ENCODE measurements at regions not wholly inside any gene's neighbourhood (a gene's known extent, or its start where the extent isn't known, plus 50 kb on each side); places are given as distances from the start of the nearest gene placed in this dataset.

GRCh38 chr9:13728131-13728530 lies 448.6 kb upstream of the MPDZ start:
- TF ChIP-seq, protein P1, sequence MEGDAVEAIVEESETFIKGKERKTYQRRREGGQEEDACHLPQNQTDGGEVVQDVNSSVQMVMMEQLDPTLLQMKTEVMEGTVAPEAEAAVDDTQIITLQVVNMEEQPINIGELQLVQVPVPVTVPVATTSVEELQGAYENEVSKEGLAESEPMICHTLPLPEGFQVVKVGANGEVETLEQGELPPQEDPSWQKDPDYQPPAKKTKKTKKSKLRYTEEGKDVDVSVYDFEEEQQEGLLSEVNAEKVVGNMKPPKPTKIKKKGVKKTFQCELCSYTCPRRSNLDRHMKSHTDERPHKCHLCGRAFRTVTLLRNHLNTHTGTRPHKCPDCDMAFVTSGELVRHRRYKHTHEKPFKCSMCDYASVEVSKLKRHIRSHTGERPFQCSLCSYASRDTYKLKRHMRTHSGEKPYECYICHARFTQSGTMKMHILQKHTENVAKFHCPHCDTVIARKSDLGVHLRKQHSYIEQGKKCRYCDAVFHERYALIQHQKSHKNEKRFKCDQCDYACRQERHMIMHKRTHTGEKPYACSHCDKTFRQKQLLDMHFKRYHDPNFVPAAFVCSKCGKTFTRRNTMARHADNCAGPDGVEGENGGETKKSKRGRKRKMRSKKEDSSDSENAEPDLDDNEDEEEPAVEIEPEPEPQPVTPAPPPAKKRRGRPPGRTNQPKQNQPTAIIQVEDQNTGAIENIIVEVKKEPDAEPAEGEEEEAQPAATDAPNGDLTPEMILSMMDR (IDR thresholded peaks at IDR 0.05; ENCODE audit: insufficient read depth, low read length, poor library complexity, severe bottlenecking): no peak
- no peaks in the 10 kb centered on the region for H3K27me3 ChIP-seq (ENCODE audit: control insufficient read depth, insufficient read depth, low read length)
- DNase-seq (ENCODE audit: low read depth): no peak

DNA sequence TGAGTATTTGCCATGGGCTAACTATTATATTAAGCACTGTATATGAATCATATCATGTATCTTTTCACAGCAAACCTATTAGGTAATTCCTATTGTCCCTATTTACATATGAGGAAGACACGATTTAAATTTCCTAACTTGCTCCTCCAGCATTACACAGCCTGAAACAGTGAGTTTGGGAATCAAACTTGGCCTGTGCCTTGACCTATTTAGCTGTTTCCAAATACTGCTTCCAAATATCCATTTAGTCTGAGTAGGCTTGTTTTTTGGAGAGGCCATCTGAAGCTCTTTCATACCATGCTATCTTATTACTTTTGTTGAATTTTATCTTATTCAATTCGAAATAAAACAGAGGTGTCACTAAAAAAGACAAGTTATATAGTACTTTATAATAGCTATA lies 447.3 kb upstream of the MPDZ start:
- TF ChIP-seq, protein P1 (IDR thresholded peaks at IDR 0.05; ENCODE audit: insufficient read depth, low read length, poor library complexity, severe bottlenecking): no peak
- Histone ChIP-seq H3K36me3 (ENCODE audit: control insufficient read depth, insufficient read depth, low read length) (no peaks in the 10 kb centered on the region), H3K4me3 (ENCODE audit: low read depth, low read length) (no peak overlapping the region), H3K27me3 (ENCODE audit: control insufficient read depth, insufficient read depth, low read length) (no peaks in the 10 kb centered on the region)
- DNase-seq (ENCODE audit: low read depth): no peak

More at GRCh38 chr9:13728131-13728530, 448.6 kb upstream of the MPDZ start:
- Histone ChIP-seq H3K4me3 (ENCODE audit: low read depth, low read length) (no peak overlapping the region), H3K36me3 (ENCODE audit: control insufficient read depth, insufficient read depth, low read length) (no peaks in the 10 kb centered on the region)

- Histone ChIP-seq H3K27me3 (ENCODE audit: control insufficient read depth, insufficient read depth, low read length) (no peaks in the 10 kb centered on the region), H3K4me3 (ENCODE audit: low read depth, low read length) (no peak overlapping the region), H3K36me3 (ENCODE audit: control insufficient read depth, insufficient read depth, low read length) (no peaks in the 10 kb centered on the region)
- TF ChIP-seq, protein P1 (IDR thresholded peaks at IDR 0.05; ENCODE audit: insufficient read depth, low read length, poor library complexity, severe bottlenecking): no peak
- DNase-seq (ENCODE audit: low read depth): no peak
Measured at GRCh38 chr9:13725516-13725915, 446.0 kb upstream of the MPDZ start.

DNA sequence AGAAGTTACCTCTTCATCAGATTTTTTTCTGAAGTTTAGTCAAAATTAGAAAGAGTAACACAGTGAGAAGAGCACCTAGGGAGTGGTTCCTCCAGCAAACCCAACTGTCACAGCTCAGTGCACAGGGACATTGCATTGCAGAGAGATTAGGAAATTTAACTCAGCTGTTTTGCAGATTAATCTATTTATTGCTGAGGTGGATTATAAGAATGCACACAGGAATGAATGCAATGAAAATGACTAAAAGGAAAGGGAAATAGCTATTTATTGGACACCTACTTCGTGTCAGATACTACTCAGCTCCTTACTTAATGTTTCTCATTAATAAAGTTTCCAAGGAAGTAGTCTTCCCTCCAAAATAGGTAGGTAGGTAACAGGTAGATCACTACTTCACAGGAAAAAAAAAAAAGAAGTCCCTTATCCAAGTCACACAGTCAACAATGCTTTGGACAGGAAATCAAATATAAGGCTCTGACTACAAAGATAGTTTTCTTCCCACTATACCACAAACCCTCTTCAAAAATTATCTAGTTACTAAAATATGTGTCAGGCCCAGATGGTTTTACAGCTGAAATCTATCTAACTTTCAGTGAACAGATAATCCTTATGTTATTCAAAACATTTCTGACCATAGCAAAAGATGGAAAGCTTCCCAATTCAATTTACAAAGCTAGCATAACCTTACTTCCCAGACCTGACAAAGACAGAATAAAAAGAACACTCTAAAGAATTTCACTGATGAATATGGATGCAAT lies 442.2 kb upstream of the MPDZ start:
- no peak overlapping the region for H3K4me3 ChIP-seq (ENCODE audit: low read depth, low read length)
- DNase-seq (ENCODE audit: low read depth): no peak
- TF ChIP-seq, protein P1 (IDR thresholded peaks at IDR 0.05; ENCODE audit: insufficient read depth, low read length, poor library complexity, severe bottlenecking): no peak

GRCh38 chr9:13719981-13720676 lies 440.6 kb upstream of the MPDZ start:
- no peaks in the 10 kb centered on the region for H3K27me3 ChIP-seq (ENCODE audit: control insufficient read depth, insufficient read depth, low read length)
- TF ChIP-seq, protein P1 (IDR thresholded peaks at IDR 0.05; ENCODE audit: insufficient read depth, low read length, poor library complexity, severe bottlenecking): no peak
- no peaks in the 10 kb centered on the region for H3K36me3 ChIP-seq (ENCODE audit: control insufficient read depth, insufficient read depth, low read length)
- no peak for DNase-seq (ENCODE audit: low read depth)
- no peak overlapping the region for H3K4me3 ChIP-seq (ENCODE audit: low read depth, low read length)

More for the DNA sequence above, 442.2 kb upstream of the MPDZ start:
- Histone ChIP-seq H3K36me3 (ENCODE audit: control insufficient read depth, insufficient read depth, low read length) (no peaks in the 10 kb centered on the region), H3K27me3 (ENCODE audit: control insufficient read depth, insufficient read depth, low read length) (no peaks in the 10 kb centered on the region)

All from kidney epithelial cell (primary cell).